NCI-H82 treated with DMSO at 0.1 percent for 48 hours (cell line): ENCODE measurements at regions not wholly inside any gene's neighbourhood (a gene's known extent, or its start where the extent isn't known, plus 50 kb on each side); places are given as distances from the start of the nearest gene placed in this dataset.
"Not testable (repeated sequence)": the region's sequence is repeated elsewhere in the genome, so short reads cannot be mapped to it uniquely, and the experiment has no call there.

ENCODE experiments used
- DNase-seq: peaks from one replicate; lab custom pipeline; 2025; ENCODE audit not compliant: unreplicated experiment; lab: John Stamatoyannopoulos, UW

DNA sequence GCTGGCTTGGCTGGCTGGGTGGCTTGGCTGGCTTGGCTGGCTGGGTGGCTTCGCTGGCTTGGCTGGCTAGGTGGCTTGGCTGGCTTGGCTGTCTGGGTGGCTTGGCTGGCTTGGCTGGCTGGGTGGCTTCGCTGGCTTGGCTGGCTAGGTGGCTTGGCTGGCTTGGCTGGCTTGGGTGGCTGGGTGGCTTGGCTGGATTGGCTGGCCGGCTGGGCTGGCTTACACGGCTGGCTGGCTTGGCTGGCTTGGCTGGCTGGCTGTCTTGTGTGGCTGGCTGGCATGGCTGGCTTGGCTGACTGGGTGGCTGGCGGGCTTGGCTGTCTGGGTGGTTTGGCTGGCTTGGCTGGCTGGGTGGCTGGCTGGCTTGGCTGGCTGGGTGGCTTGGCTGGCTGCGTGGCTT is 437.0 kb downstream of the GOLGA6L6 start:
- not testable (repeated sequence) for DNase-seq

DNA sequence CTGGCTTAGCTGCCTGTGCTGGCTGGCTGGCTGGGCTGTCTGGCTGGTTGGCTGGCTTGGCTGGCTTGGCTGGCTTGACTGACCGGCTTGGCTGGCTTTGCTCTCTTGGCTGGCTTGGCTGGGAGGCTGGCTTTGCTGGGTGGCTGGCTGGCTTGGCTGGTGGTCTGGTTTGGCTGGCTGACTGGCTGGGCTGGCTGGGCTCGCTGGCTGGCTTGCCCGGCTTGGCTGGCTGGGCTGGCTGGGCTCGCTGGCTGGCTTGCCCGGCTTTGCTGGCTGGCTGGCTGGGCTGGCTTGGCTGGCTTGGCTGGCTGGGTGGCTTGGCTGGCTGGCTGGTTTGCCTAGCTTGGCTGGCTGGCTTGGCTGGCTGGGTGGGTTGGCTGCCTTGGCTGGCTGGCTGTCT is 438.7 kb downstream of the GOLGA6L6 start:
- not testable (repeated sequence) for DNase-seq

DNA sequence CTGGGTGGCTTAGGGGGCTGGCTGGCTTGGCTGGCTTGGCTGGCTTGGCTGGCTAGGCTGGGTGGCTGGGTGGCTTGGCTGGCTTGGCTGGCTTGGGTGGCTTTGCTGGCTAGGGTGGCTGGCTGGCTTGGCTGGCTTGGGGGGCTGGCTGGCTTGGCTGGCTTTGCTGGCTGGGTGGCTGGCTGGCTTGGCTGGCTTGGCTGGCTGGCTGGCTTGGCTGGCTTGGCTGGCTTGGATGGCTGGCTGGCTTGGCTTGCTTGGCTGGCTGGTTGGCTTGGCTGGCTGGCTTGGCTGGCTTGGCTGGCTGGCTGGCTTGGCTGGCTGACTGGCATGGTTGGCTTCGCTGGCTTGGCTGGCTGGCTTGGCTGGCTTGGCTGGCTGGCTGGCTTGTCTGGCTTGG is 439.4 kb downstream of the GOLGA6L6 start:
- DNase-seq: not testable (repeated sequence)

DNA sequence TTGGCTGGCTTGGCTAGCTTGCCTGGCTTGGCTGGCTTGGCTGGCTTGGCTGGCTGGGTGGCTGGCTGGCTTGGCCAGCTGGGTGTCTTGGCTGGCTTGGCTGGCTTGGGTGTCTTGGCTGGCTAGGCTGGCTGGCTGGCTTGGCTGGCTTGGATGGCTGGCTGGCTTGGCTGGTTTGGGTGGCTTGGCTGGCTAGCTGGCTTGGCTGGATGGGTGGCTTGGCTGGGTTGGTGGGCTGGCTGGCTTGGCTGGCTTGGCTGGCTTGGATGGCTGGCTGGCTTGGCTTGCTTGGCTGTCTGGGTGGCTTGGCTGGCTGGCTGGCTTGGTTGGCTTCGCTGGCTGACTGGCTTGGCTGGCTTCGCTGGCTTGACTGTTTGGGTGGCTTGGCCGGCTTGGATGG is 440.3 kb downstream of the GOLGA6L6 start:
- not testable (repeated sequence) for DNase-seq

DNA sequence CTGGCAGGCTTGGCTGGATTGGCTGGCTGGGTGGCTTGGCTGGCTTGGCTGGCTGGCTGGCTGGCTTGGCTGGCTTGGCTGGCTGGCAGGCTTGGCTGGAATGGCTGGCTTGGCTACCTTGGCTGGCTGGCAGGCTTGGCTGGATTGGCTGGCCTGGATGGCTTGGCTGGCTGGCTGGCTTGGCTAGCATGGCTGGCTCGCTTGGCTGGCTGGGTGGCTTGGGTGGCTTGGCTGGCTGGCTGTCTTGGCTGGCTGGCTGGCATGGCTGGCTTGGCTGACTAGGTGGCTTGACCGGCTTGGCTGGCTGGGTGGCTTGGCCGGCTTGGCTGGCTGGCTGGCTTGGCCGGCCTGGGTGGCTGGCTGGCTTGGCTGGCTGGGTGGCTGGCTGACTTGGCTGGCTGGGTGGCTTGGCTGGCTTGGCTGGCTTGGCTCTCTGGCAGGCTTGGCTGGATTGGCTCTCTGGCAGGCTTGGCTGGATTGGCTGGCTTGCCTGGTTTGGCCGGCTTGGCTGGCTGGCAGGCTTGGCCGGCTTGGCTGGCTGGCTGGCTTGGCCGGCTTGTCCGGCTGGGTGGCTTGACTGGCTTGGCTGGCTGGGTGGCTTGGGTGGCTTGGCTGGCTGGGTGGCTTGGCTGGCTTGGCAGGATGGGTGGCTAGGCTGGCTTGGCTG is 440.9 kb downstream of the GOLGA6L6 start:
- DNase-seq: not testable (repeated sequence)

DNA sequence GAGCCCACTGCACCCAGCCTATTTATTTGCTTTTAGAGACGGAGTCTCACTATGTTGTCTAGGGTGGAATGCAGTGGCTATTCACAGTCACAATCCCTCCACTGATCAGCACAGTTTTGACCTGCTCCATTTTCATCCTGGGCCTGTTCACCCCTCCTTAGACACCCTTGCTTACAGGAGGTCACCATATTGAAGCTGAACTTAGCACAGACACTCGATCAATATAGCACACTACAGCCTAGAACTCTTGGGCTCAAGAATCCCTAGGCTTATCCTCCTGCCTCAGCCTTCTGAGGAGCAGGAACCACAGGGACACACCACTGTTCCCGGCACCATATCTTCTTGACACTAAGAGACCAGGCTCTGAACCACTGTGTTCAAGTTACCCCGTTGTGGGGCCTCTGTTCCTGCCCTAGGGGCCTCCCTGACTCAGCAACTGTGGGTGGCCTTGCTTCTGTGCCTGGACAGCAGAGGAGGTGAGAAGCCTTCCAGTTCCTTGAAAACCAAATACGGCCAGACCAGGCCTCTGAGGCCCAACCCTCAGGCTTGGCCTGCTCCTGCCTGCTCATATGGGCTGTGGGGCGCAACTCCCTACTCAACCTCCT is 445.8 kb downstream of the GOLGA6L6 start:
- DNase-seq: not testable (repeated sequence)

DNA sequence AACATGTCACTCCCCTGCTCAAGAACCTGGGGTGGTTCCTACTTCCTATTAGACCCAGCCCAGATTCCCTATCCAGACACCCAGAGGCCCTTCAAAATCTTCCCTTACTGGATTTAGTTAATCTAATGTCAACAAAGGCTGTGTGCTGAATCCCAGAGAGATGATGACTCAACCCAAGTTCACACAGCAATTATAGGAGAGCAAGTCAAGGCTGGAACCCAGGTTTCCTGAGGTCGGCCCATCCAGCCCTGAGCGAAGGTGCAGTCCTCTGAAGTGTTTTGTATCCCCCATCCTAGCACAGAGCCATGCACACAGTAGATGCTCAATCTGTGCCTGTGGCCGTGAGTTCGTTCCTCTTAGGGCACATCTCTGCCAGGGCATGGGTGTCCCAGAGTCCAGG is 452.1 kb downstream of the GOLGA6L6 start:
- not testable (repeated sequence) for DNase-seq

DNA sequence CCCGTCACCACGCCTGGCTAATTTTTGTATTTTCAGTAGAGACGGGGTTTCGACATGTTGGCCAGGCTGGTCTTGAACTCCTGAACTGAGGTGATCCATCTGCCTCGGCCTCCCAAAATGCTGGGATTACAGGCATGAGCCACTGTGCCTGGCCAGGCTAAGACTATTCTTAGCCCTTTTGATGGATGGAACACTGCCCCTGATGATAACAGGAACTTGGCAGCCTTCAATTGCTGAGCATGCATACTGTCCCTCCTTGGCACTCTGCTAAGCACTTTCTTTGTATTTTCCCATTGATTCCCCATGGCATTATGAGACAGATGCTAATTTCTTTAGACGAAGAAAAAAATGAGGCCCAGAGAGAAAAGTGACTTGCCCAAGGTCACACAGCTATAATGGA is 457.6 kb downstream of the GOLGA6L6 start:
- not testable (repeated sequence) for DNase-seq

DNA sequence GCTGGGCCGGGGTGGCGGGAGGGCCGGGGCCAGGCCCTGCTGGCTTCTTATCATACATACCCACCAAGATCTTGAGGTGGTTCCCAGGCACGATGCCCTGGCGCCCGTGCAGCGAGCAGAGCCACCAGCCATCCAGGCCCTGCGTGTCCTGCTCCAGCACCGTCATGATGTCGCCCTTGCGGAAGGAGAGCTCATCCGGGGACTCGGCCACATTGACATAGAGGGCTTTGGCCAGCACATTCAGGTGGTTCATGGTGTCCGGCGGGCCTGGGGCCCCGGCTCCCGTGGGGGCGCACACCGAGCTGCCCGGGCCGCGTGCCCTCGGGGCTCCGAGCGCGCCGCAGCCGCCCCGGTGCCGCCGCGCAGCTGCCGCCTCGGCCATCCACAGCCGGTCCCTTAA is 467.5 kb downstream of the GOLGA6L6 start:
- DNase-seq: not testable (repeated sequence)

DNA sequence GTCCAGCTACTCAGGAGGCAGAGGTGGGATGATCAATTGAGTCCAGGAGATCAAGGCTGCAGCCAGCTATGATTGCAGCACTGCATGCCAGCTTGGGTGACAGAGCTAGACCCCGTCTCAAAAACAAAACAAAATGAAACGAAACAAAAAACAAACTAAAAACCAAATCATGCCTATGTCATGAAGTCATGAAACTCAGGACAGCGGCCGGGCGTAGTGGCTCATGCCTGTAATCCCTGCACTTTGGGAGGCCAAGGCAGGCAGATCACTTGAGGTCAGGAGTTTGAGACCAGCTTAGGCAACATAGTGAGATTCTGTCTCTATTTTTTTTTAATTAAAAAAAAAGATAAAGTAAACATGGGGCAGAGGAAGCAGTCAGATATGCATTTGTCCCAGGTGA is 472.6 kb downstream of the GOLGA6L6 start:
- DNase-seq: not testable (repeated sequence)

DNA sequence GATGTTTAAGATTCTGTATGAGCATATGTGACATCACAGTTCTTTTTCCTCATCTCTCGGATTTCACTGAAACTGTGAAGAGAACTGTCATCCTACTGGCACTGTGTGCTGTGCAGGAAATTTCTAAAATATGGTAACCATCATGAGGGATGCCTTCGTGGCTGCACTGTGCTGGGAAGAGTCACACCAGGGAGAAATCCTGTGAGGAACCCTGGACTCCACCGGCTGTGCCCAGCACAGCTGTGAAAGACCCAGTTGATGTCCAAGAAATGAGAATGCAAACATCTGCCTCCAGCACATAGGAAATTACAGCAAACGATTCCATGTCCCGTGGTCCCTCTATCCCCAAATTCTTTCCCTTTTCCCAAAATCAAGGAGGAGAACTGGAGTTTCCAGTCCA is 475.4 kb downstream of the GOLGA6L6 start:
- not testable (repeated sequence) for DNase-seq

DNA sequence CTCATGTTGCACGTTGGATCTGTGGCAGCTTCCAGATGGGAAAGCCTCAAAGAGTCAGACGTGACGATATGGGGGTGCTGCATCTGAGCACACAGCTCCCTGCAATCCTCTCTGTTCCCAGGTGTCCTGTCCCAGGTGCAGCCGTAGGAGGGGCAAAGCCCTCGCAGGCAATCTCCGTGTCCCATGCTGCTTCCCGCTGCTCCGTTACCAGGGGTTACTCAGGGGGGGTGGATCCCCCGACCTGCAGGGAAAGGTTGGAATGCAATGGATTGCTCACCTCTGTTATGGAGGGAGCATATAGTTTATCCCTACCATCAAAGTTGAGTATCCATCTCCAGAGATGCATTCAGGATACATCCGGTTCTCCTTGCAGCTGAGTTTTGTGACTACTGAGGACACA is 476.1 kb downstream of the GOLGA6L6 start:
- not testable (repeated sequence) for DNase-seq

DNA sequence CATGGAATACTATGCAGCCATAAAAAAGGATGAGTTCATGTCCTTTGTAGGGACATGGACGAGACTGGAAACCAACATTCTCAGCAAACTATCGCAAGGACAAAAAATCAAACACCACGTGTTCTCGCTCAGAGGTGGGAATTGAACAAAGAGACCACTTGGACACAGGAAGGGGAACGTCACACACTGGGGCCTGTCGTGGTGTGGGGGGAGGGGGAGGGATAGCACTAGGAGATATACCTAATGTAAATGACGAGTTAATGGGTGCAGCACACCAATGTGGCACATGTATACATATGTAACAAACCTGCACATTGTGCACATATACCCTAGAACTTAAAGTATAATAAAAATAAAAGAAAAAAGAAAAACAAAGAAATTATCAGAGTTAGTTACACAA is 478.4 kb downstream of the GOLGA6L6 start:
- DNase-seq: not testable (repeated sequence)

DNA sequence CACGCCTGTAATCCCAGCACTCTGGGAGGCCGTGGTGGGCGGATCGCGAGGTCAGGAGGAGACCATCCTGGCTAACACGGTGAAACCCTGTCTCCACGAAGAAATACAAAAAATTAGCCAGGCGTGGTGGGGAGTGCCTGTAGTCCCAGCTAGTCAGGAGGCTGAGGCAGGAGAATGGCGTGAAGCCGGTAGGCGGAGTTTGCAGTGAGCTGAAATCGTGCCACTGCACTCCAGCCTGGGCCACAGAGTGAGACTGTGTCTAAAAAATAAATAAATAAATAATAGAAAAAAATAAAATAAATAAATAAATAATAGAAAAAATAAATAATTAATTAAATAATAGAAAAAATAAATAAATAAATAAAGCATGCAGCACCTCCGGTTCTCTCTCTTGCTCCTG is 480.8 kb downstream of the GOLGA6L6 start:
- DNase-seq: not testable (repeated sequence)

DNA sequence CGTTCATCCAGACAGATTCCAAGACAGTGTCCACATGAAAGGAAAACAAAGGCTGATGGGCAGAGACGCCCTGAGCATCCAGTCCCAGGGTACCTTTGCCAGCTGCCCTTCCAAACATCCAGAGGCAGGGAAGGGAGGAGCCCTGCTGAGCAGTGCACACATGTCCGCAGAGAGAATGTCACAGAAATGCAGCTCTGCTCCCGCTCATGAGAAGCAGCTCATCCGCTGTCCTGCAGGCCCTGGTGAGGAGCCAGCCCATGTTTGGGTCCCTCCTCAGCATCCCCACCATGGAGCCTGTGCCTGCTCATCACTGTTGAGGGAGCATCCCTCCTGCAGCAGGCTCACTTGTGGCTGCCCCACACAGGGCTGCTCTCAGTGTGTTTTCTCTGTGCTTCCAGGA is 484.7 kb downstream of the GOLGA6L6 start:
- DNase-seq: not testable (repeated sequence)

DNA sequence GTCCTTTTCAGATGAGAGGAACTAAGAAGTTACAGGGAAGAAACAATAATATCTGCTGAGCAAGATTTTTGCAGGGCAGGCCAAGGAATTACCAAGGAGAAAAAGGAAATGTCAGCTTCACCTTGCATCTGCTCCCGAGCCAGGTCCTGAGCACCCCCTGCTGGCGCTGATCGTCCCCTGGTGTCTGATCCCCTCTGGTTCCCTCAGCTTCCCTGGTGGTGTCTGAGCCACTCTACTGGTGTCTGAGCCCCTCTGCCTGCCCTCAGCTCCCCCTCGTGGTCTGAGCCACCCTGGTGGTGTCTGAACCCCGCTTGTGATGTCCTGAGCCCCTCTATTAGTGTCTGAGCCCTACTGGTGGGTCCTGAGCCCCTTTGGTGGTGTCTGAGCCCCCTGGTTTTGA is 485.7 kb downstream of the GOLGA6L6 start:
- not testable (repeated sequence) for DNase-seq

DNA sequence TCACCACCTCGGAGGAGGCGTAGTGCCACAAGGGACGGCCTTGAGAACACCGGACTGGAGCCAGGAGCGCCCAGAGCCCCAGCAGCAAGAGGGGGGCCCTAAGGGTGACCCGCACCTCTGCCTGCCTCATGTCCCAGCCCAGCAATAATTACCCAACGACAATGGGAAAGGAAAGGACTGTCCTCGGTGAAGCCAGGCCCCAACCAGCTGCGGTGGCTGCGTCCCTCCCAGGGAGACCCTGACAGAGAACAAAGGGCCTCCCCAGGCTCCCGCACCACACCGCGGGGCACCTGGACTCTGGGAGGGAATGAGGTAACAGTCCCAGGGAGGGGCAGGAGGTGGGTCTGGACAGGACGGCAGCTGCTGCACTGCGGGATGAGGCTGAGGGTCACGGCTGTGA is 493.4 kb downstream of the GOLGA6L6 start:
- not testable (repeated sequence) for DNase-seq

DNA sequence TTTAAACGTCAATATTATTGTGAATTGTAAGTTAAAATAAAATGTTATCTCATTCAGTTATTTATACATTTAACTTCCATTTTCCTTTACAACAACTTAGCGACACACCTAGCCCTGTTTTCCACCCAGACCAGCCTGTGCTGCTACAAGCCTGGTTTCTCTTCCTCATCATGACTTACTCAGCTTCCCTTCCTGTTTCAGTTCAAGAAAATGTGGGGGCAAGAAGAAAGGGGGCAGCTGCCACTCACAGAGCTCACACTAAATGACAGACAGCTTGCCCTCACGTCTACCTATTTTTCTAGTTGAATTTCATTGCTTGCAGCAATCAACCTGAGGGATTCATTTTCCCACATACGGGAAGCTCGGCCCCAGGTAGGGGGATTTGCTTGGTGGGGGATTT is 496.4 kb downstream of the GOLGA6L6 start:
- not testable (repeated sequence) for DNase-seq

DNA sequence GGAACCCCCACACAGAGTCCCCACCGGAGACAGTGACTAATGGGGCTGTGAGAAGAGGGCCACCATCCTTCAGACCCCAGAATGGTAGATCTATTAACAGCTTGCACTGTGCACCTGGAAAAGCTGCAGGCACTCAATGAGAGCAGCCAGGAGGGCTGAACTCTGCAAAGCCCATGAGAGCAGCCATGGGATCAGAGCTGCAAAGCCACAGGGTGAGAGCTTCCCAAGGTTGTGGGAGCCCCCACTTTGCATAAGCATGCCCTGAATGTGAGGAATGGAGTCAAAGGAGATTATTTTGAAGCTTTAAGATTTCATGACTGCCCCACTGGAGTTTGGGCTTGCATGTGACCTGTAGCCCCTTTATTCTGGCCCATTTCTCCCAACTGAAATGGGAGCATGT is 500.9 kb downstream of the GOLGA6L6 start:
- not testable (repeated sequence) for DNase-seq

DNA sequence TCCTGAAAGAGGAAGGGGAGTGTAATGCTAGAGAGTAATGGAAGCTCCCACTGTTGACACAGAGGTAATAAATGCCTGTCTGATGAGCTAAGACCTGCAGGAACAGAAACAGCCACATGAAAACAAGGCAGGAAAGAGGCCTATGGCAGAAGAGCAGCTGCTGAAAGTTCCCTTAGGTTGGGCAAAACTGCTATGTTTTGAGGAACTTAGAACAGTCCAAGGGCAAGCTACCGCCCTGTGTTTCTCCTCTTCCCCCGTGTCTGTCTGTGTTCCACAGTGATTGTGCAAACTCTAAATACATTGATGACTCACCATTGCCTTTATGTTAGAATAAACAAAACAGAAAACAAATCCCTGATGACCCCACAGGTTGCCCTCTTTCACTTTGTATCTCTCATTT is 516.6 kb downstream of the GOLGA6L6 start:
- DNase-seq: not testable (repeated sequence)

DNA sequence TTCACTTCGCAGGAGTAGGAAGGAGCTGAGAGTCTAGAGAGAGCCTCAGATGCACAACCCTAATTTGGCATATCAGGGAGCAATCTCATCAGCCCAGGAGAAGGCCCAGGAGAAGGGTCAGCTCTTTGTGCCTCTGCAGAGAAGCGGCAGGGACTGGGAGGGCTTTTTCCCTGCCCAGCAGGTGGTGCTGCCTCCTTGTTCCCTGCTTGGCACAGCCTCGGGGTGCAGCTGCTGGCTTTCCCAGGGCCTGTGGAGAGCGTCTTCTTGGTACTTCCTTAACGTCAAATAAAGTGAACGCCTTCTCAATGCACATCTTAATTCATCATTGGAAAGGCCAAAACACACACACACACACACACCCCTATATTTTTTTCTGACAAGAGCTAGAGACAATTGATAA is 519.3 kb downstream of the GOLGA6L6 start:
- DNase-seq: not testable (repeated sequence)

DNA sequence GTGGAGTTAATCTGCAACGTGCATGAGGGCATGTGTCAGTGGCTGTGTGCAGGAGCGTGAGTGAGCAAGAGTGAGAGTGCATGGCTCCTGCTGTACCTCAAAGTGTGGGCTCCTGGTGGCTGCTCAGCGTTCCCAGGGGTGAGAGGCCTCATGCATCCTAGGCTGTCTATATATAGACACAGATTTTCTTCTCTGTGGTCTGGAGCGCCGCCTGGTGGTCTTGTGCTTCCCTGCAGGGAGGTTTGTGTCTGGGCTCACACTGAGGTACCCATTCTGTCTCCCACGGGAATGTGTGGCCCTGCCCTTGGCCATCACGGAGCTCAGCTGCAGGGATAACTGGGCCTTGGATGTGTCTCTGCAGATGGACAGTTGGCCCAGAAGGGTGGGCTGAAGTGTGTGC is 520.2 kb downstream of the GOLGA6L6 start:
- not testable (repeated sequence) for DNase-seq

DNA sequence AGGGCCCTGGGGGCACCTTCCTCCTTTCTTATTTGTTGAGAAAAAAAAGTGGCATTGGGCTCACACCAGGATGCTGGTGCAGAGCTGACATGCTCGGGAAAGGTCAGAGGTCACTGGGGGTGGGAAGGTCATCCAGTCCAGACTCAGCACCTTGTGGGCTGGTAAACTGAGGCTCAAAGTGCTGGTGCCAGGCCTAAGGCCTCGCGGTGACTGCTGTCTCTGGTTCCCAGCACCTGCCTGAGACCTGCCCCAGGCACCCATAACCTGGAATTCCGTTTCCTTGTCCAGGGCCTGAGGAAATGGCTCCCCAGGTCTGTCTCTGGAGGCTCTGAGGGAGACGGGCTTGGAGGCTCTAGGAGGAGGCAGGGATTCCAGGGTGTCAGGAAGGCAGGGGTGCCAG is 521.0 kb downstream of the GOLGA6L6 start:
- not testable (repeated sequence) for DNase-seq
